ENCODE measurements at regions not wholly inside any gene's neighbourhood (a gene's known extent, or its start where the extent isn't known, plus 50 kb on each side); places are given as distances from the start of the nearest gene placed in this dataset.

GRCh38 chr10:125226823-125227222 is 66.5 kb upstream of the CTBP2 start:
- peak; percentile 17 for ATAC-seq
- Histone ChIP-seq H3K36me3 (no peaks in the 10 kb centered on the region), H3K27me3 (no peaks in the 10 kb centered on the region), H3K27ac (no peak overlapping the region), H3K4me1 (no peaks in the 10 kb centered on the region), H3K9me3 (no peaks in the 10 kb centered on the region), H3K4me3 (no peak overlapping the region)
- no peak for DNase-seq
- TF ChIP-seq, protein P1, sequence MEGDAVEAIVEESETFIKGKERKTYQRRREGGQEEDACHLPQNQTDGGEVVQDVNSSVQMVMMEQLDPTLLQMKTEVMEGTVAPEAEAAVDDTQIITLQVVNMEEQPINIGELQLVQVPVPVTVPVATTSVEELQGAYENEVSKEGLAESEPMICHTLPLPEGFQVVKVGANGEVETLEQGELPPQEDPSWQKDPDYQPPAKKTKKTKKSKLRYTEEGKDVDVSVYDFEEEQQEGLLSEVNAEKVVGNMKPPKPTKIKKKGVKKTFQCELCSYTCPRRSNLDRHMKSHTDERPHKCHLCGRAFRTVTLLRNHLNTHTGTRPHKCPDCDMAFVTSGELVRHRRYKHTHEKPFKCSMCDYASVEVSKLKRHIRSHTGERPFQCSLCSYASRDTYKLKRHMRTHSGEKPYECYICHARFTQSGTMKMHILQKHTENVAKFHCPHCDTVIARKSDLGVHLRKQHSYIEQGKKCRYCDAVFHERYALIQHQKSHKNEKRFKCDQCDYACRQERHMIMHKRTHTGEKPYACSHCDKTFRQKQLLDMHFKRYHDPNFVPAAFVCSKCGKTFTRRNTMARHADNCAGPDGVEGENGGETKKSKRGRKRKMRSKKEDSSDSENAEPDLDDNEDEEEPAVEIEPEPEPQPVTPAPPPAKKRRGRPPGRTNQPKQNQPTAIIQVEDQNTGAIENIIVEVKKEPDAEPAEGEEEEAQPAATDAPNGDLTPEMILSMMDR (IDR thresholded peaks at IDR 0.05): no peak
- intact Hi-C loops (cut with DNase I): no loop called here

DNA sequence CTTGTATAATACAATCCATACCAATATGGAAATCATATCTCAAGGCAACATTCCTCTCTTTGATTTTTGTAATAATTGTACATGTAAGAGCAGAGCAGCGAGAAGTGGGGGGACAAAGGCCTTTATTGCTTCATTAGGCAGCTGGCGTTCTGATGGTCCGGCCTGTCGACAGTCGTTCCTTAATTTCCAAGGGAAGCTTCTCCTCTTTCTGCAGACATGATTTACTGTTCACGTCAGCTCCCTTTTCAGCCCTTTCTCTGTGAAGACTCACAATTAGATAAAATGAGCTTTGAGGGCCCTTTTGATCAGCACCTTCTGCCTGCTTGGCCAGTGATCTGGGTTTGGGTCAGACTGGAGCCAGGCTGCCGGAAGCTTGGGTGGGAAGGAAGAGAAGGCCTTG is 65.6 kb upstream of the CTBP2 start:
- no peaks in the 10 kb centered on the region for H3K27me3 ChIP-seq
- DNase-seq: no peak
- H3K9me3 ChIP-seq: no peaks in the 10 kb centered on the region
- intact Hi-C loops (cut with DNase I): no loop called here
- no peak for ATAC-seq
- TF ChIP-seq, protein P1 (IDR thresholded peaks at IDR 0.05): no peak
- no peak overlapping the region for H3K4me3 ChIP-seq
- H3K4me1 ChIP-seq: no peaks in the 10 kb centered on the region
- H3K36me3 ChIP-seq: no peaks in the 10 kb centered on the region
- H3K27ac ChIP-seq: no peak overlapping the region

GRCh38 chr10:125225051-125225450 is 64.7 kb upstream of the CTBP2 start:
- Histone ChIP-seq H3K36me3 (no peaks in the 10 kb centered on the region), H3K4me3 (no peak overlapping the region), H3K27me3 (no peaks in the 10 kb centered on the region), H3K27ac (no peak overlapping the region), H3K4me1 (no peaks in the 10 kb centered on the region), H3K9me3 (no peaks in the 10 kb centered on the region)
- DNase-seq: no peak
- no peak for ATAC-seq
- intact Hi-C loops (cut with DNase I): no loop called here
- TF ChIP-seq, protein P1 (IDR thresholded peaks at IDR 0.05): no peak

GRCh38 chr10:125222515-125223308 is 62.3 kb upstream of the CTBP2 start:
- no peak overlapping the region for H3K27ac ChIP-seq
- no peaks in the 10 kb centered on the region for H3K4me1 ChIP-seq
- ATAC-seq: no peak
- TF ChIP-seq, protein P1 (IDR thresholded peaks at IDR 0.05): no peak
- DNase-seq: no peak
- H3K9me3 ChIP-seq: no peaks in the 10 kb centered on the region
- H3K36me3 ChIP-seq: no peaks in the 10 kb centered on the region
- no peak overlapping the region for H3K4me3 ChIP-seq
- no peaks in the 10 kb centered on the region for H3K27me3 ChIP-seq
- intact Hi-C loops (cut with DNase I): no loop called here

GRCh38 chr10:125221716-125222115 is 61.4 kb upstream of the CTBP2 start:
- intact Hi-C loops (cut with DNase I): no loop called here
- ATAC-seq: no peak
- no peaks in the 10 kb centered on the region for H3K4me1 ChIP-seq
- no peaks in the 10 kb centered on the region for H3K27me3 ChIP-seq
- H3K36me3 ChIP-seq: no peaks in the 10 kb centered on the region
- H3K27ac ChIP-seq: no peak overlapping the region
- H3K4me3 ChIP-seq: no peak overlapping the region
- DNase-seq: no peak
- no peaks in the 10 kb centered on the region for H3K9me3 ChIP-seq
- TF ChIP-seq, protein P1 (IDR thresholded peaks at IDR 0.05): no peak

All from upper lobe of right lung (tissue), 1 donor.